PC-3 (cell line): ENCODE measurements at regions not wholly inside any gene's neighbourhood (a gene's known extent, or its start where the extent isn't known, plus 50 kb on each side); places are given as distances from the start of the nearest gene placed in this dataset.

Experiments
- EZH2 ChIP-seq: fragments of 300-600 bp; sonication (generic); IDR thresholded peaks from one replicate; pipeline ENCODE4 v1.6.1; 2017; ENCODE audit warnings: antibody characterized with exemption, mild to moderate bottlenecking, low read length; ENCODE audit not compliant: unreplicated experiment
- EZH2phosphoT487 ChIP-seq: fragments of 300-600 bp; sonication (generic); IDR thresholded peaks from 2 replicates; pipeline ENCODE4 v1.6.1; 2018; ENCODE audit warnings: mild to moderate bottlenecking, antibody characterized with exemption, low read length, borderline replicate concordance
- TF ChIP-seq, protein P1 (sequence below): fragments of 300-600 bp; sonication (generic); conservative IDR thresholded peaks from 2 replicates; pipeline ENCODE4 v1.5.1; 2017; ENCODE audit warnings: antibody characterized with exemption, low read depth, mild to moderate bottlenecking, low read length

GRCh38 chr5:113760486-113760885 is 247.0 kb downstream of the YTHDC2 start:
- TF ChIP-seq, protein P1, sequence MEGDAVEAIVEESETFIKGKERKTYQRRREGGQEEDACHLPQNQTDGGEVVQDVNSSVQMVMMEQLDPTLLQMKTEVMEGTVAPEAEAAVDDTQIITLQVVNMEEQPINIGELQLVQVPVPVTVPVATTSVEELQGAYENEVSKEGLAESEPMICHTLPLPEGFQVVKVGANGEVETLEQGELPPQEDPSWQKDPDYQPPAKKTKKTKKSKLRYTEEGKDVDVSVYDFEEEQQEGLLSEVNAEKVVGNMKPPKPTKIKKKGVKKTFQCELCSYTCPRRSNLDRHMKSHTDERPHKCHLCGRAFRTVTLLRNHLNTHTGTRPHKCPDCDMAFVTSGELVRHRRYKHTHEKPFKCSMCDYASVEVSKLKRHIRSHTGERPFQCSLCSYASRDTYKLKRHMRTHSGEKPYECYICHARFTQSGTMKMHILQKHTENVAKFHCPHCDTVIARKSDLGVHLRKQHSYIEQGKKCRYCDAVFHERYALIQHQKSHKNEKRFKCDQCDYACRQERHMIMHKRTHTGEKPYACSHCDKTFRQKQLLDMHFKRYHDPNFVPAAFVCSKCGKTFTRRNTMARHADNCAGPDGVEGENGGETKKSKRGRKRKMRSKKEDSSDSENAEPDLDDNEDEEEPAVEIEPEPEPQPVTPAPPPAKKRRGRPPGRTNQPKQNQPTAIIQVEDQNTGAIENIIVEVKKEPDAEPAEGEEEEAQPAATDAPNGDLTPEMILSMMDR: no peak
- no peak for TF ChIP-seq EZH2
- no peak for TF ChIP-seq EZH2phosphoT487
